ENCODE measurements at regions not wholly inside any gene's neighbourhood (a gene's known extent, or its start where the extent isn't known, plus 50 kb on each side); places are given as distances from the start of the nearest gene placed in this dataset.

DNA sequence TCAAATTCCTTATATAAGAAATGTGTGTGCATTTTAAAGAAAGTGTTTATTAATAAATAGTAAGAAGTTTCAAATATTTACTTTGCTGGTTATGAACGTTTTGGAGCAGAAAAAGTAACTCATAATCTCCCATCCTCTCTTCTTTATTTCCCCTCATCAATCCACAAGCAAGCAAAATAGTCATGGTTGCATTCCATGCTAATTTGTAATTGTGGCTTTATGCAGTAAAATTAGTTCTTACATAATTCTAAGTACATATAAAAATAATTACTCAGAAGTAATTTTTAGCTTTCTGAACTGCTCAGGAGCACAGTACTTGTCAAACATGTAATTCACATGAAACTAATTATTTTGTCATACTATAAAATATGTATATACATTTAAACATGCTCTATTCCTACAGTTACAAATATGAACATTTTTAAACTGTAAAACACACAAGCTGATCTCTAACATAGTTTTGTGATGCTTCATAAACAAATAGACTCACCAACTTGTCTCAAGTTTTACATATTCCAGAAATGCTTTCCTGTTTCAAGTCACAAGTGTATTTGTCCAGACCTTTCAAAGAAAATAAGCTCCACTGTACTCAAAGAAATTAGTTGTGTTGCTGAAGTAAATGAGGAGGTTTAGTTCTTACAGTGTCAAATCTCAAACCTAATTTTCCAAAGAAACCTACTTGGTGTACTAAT, 218.9 kb downstream of the PABPC4L start:
- no peak overlapping the region for H3K27ac ChIP-seq (ENCODE audit: poor library complexity, severe bottlenecking)
- TF ChIP-seq, protein P1, sequence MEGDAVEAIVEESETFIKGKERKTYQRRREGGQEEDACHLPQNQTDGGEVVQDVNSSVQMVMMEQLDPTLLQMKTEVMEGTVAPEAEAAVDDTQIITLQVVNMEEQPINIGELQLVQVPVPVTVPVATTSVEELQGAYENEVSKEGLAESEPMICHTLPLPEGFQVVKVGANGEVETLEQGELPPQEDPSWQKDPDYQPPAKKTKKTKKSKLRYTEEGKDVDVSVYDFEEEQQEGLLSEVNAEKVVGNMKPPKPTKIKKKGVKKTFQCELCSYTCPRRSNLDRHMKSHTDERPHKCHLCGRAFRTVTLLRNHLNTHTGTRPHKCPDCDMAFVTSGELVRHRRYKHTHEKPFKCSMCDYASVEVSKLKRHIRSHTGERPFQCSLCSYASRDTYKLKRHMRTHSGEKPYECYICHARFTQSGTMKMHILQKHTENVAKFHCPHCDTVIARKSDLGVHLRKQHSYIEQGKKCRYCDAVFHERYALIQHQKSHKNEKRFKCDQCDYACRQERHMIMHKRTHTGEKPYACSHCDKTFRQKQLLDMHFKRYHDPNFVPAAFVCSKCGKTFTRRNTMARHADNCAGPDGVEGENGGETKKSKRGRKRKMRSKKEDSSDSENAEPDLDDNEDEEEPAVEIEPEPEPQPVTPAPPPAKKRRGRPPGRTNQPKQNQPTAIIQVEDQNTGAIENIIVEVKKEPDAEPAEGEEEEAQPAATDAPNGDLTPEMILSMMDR (IDR thresholded peaks at IDR 0.05; ENCODE audit: poor library complexity, severe bottlenecking): no peak
- DNase-seq (ENCODE audit: low spot score): no peak
- H3K36me3 ChIP-seq (ENCODE audit: low read depth): no peaks in the 10 kb centered on the region
- H3K27me3 ChIP-seq (ENCODE audit: insufficient read depth, poor library complexity, severe bottlenecking): no peaks in the 10 kb centered on the region
- no peaks in the 10 kb centered on the region for H3K4me1 ChIP-seq (ENCODE audit: insufficient read depth, poor library complexity, severe bottlenecking)
- H3K4me3 ChIP-seq (ENCODE audit: severe bottlenecking): no peak overlapping the region
- no peaks in the 10 kb centered on the region for H3K9me3 ChIP-seq (ENCODE audit: severe bottlenecking)
- no peak for ATAC-seq (ENCODE audit: low read depth)

GRCh38 chr4:133981327-133981726, 220.3 kb downstream of the PABPC4L start:
- Histone ChIP-seq H3K4me1 (ENCODE audit: insufficient read depth, poor library complexity, severe bottlenecking) (no peaks in the 10 kb centered on the region), H3K4me3 (ENCODE audit: severe bottlenecking) (no peak overlapping the region), H3K36me3 (ENCODE audit: low read depth) (no peaks in the 10 kb centered on the region), H3K27me3 (ENCODE audit: insufficient read depth, poor library complexity, severe bottlenecking) (no peaks in the 10 kb centered on the region), H3K27ac (ENCODE audit: poor library complexity, severe bottlenecking) (no peak overlapping the region), H3K9me3 (ENCODE audit: severe bottlenecking) (no peaks in the 10 kb centered on the region)
- TF ChIP-seq, protein P1 (IDR thresholded peaks at IDR 0.05; ENCODE audit: poor library complexity, severe bottlenecking): no peak
- ATAC-seq (ENCODE audit: low read depth) (no peak), DNase-seq (ENCODE audit: low spot score) (no peak)

GRCh38 chr4:133972586-133972985, 229.0 kb downstream of the PABPC4L start:
- Histone ChIP-seq H3K27ac (ENCODE audit: poor library complexity, severe bottlenecking) (no peak overlapping the region), H3K9me3 (ENCODE audit: severe bottlenecking) (no peaks in the 10 kb centered on the region), H3K4me1 (ENCODE audit: insufficient read depth, poor library complexity, severe bottlenecking) (no peaks in the 10 kb centered on the region), H3K4me3 (ENCODE audit: severe bottlenecking) (no peak overlapping the region), H3K36me3 (ENCODE audit: low read depth) (no peaks in the 10 kb centered on the region), H3K27me3 (ENCODE audit: insufficient read depth, poor library complexity, severe bottlenecking) (no peaks in the 10 kb centered on the region)
- no peak for DNase-seq (ENCODE audit: low spot score)
- TF ChIP-seq, protein P1 (IDR thresholded peaks at IDR 0.05; ENCODE audit: poor library complexity, severe bottlenecking): no peak
- no peak for ATAC-seq (ENCODE audit: low read depth)

DNA sequence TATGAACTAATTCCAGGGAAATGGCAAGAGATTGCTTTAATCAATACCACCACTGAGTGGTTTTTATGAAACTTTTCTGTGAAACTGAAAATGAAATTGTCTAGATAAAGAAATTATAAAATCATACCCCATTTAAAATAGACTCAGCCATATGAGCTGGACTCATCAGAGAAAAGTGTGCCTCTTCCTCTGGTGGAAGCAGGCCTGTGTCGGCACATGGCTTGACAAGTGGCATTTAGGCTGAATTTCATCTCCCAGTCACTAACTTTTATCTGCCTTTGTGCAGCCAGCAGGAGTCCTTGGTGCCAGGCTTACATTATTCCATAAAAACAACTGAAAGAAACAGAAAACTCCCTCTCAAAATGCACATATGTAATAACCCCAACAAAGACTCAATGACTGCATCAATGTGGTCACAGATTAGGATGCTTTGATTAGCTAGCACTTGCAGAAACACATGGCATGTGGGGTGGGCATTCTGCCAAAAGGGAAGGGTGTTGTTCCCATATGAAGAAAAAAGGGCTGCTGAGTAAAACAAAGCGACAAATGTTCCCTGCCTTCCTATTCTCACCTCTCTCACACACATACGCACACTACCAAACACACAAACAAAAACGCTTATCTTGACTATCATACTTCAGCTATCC, 232.3 kb downstream of the PABPC4L start:
- Histone ChIP-seq H3K4me1 (ENCODE audit: insufficient read depth, poor library complexity, severe bottlenecking) (no peaks in the 10 kb centered on the region), H3K27me3 (ENCODE audit: insufficient read depth, poor library complexity, severe bottlenecking) (no peaks in the 10 kb centered on the region), H3K27ac (ENCODE audit: poor library complexity, severe bottlenecking) (no peak overlapping the region), H3K4me3 (ENCODE audit: severe bottlenecking) (no peak overlapping the region), H3K36me3 (ENCODE audit: low read depth) (no peaks in the 10 kb centered on the region), H3K9me3 (ENCODE audit: severe bottlenecking) (no peaks in the 10 kb centered on the region)
- DNase-seq (ENCODE audit: low spot score): no peak
- ATAC-seq (ENCODE audit: low read depth): no peak
- TF ChIP-seq, protein P1 (IDR thresholded peaks at IDR 0.05; ENCODE audit: poor library complexity, severe bottlenecking): no peak

- no peaks in the 10 kb centered on the region for H3K9me3 ChIP-seq (ENCODE audit: severe bottlenecking)
- H3K4me3 ChIP-seq (ENCODE audit: severe bottlenecking): no peak overlapping the region
- no peaks in the 10 kb centered on the region for H3K36me3 ChIP-seq (ENCODE audit: low read depth)
- TF ChIP-seq, protein P1 (IDR thresholded peaks at IDR 0.05; ENCODE audit: poor library complexity, severe bottlenecking): no peak
- DNase-seq (ENCODE audit: low spot score): no peak
- H3K4me1 ChIP-seq (ENCODE audit: insufficient read depth, poor library complexity, severe bottlenecking): no peaks in the 10 kb centered on the region
- H3K27me3 ChIP-seq (ENCODE audit: insufficient read depth, poor library complexity, severe bottlenecking): no peaks in the 10 kb centered on the region
- H3K27ac ChIP-seq (ENCODE audit: poor library complexity, severe bottlenecking): no peak overlapping the region
- ATAC-seq (ENCODE audit: low read depth): no peak
These were observed 233.4 kb downstream of the PABPC4L start for GRCh38 chr4:133968174-133968573.

Data from RWPE2 (cell line).